ENCODE measurements at regions not wholly inside any gene's neighbourhood (a gene's known extent, or its start where the extent isn't known, plus 50 kb on each side); places are given as distances from the start of the nearest gene placed in this dataset.

DNA sequence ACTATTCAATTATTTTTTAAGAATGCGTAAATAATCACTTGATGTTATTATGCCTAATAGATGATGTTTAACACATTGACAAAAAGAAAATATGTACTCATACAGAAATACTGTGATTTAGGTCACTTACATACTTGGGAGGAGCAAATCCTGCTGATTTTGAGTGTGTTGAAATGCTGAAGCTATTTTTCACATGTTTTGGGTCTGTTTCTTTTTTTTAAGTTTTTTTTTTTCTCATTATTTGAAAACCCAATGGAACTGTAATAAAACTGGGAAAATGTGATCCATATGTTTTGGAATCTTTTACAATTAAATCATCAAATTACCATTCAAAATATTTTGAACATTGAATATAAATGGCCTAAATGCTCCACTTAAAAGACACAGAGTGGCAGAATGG, 366.2 kb upstream of the ADAMTS5 start:
- WGBS, 3 donors, result 96 to 98% (median 97%) methylated on average over 1 of the region's 1 CpG
- Histone ChIP-seq H3K4me1 (ENCODE audit: insufficient read depth) (peaks cover 2% of the 10 kb centered on the region), H3K27me3 (no peaks in the 10 kb centered on the region), H3K27ac (no peak overlapping the region), H3K36me3 (no peaks in the 10 kb centered on the region), H3K4me3 (no peak overlapping the region), H3K9me3 (no peaks in the 10 kb centered on the region)
- DNase-seq, result no peak
- TF ChIP-seq, protein P1, sequence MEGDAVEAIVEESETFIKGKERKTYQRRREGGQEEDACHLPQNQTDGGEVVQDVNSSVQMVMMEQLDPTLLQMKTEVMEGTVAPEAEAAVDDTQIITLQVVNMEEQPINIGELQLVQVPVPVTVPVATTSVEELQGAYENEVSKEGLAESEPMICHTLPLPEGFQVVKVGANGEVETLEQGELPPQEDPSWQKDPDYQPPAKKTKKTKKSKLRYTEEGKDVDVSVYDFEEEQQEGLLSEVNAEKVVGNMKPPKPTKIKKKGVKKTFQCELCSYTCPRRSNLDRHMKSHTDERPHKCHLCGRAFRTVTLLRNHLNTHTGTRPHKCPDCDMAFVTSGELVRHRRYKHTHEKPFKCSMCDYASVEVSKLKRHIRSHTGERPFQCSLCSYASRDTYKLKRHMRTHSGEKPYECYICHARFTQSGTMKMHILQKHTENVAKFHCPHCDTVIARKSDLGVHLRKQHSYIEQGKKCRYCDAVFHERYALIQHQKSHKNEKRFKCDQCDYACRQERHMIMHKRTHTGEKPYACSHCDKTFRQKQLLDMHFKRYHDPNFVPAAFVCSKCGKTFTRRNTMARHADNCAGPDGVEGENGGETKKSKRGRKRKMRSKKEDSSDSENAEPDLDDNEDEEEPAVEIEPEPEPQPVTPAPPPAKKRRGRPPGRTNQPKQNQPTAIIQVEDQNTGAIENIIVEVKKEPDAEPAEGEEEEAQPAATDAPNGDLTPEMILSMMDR (IDR thresholded peaks at IDR 0.05), result no peak
- TF ChIP-seq EP300 (IDR thresholded peaks at IDR 0.05) (no peak), POLR2A (IDR thresholded peaks at IDR 0.05) (no peak)
- intact Hi-C loops (cut with DNase I), result no loop called here

DNA sequence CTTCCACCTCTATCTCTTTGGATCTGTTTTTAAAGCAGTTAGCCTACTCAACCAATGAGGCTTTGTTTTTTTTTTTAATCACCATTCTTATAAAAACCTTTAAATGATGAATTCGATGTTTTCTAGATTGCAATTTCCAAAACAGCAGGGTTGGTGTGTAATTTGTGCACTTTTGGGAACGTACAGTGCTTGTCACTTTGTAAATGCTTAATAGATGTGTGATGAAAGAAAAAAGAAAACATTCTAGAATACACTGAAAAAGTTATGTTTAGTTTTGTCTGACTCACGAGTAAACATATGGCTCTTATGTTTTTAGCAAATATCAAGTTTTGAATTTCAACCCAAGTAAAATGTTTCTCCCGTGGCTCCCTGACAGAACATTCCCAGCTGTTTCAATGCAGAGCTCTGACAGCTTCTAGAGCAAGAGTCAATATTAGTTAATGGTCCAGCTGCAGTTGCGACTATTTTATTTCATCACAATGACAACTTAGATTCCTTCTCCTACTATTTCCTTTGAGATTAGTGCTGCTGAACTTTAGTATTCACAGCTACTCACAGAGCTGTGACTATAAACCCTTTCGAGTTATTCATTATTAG, 362.5 kb upstream of the ADAMTS5 start:
- TF ChIP-seq POLR2A (IDR thresholded peaks at IDR 0.05), result no peak
- 11 to 12% (median 12%) methylated on average over 6 of the region's 6 CpGs for WGBS, 3 donors
- no peaks in the 10 kb centered on the region for H3K36me3 ChIP-seq
- intact Hi-C loops (cut with DNase I), result no loop called here
- no peaks in the 10 kb centered on the region for H3K27me3 ChIP-seq
- H3K4me1 ChIP-seq (ENCODE audit: insufficient read depth), result peaks cover 3% of the 10 kb centered on the region
- no peak overlapping the region for H3K27ac ChIP-seq
- H3K9me3 ChIP-seq, result no peaks in the 10 kb centered on the region
- H3K4me3 ChIP-seq, result no peak overlapping the region
- no peak for DNase-seq

DNA sequence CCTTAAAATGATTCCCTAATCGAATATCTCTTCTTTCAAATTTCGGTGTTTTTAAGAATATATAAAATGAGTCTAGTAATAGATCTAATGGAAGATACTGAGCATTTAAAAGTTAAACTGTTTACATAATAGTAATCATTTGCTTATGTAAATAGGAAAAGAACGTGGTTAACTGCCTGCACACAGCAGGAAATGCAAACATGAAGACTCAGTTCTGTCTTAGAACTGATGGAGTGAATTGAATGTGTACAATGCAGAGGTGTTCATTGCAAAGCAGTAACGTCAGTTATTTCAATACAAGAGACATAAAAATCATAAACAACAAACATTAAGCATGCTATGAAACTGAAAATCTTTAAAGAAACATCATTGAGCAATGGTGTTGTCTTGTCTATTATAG, 359.4 kb upstream of the ADAMTS5 start:
- no peaks in the 10 kb centered on the region for H3K36me3 ChIP-seq
- peaks cover 3% of the 10 kb centered on the region for H3K4me1 ChIP-seq (ENCODE audit: insufficient read depth)
- TF ChIP-seq POLR2A (IDR thresholded peaks at IDR 0.05), result no peak
- no peak for TF ChIP-seq EP300 (IDR thresholded peaks at IDR 0.05)
- TF ChIP-seq, protein P1 (IDR thresholded peaks at IDR 0.05), result no peak
- WGBS, 3 donors, result 43 to 55% (median 46%) methylated on average over 4 of the region's 4 CpGs
- intact Hi-C loops (cut with DNase I), result no loop called here
- no peaks in the 10 kb centered on the region for H3K9me3 ChIP-seq
- no peaks in the 10 kb centered on the region for H3K27me3 ChIP-seq
- no peak overlapping the region for H3K4me3 ChIP-seq
- DNase-seq, result no peak
- H3K27ac ChIP-seq, result no peak overlapping the region

DNA sequence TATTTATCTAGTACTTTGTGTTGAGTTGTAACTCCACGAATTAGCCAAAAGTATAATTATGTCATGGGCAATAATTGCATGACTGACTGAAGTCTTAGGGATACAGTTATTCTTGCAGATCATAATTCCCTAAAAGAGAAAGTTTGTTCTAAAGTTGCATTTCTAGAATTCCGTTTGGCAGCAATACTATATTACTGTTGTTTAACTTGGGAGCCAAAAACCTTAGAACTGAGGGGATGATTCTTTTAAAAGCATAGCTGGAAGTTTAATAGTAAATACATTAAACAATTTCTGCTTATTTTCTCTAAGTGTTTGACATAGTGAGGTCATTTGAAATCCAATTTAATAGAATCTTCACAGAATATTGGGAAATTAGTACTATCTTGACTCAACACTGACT, 356.4 kb upstream of the ADAMTS5 start:
- H3K36me3 ChIP-seq, result no peaks in the 10 kb centered on the region
- DNase-seq, result no peak
- no peaks in the 10 kb centered on the region for H3K9me3 ChIP-seq
- H3K27me3 ChIP-seq, result no peaks in the 10 kb centered on the region
- WGBS, 3 donors, result 79 to 83% (median 79%) methylated on average over 2 of the region's 2 CpGs
- intact Hi-C loops (cut with DNase I), result no loop called here
- TF ChIP-seq, protein P1 (IDR thresholded peaks at IDR 0.05), result no peak
- TF ChIP-seq EP300 (IDR thresholded peaks at IDR 0.05) (no peak), POLR2A (IDR thresholded peaks at IDR 0.05) (no peak)
- H3K4me3 ChIP-seq, result no peak overlapping the region
- no peak overlapping the region for H3K27ac ChIP-seq
- H3K4me1 ChIP-seq (ENCODE audit: insufficient read depth), result peaks cover 1% of the 10 kb centered on the region

DNA sequence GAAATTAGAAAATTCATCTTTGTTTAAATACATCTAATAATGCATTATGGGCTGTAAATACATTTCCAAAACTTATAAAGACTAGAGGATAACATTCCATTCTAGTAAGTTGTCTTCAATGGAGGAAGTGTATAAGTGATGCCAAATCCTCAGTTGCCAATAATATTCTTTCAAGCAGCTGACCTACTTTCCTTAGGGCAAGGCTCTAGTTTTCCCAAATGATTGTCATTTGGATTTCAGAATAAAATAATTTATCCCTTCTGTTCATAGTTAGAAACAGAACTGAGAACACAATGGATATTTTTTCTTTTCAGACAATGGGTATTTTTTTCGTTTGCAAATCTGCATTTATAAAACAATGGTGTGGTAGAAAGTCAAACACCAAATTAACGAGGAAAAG, 354.9 kb upstream of the ADAMTS5 start:
- H3K4me1 ChIP-seq (ENCODE audit: insufficient read depth), result no peaks in the 10 kb centered on the region
- H3K27me3 ChIP-seq, result no peaks in the 10 kb centered on the region
- no peak for DNase-seq
- TF ChIP-seq POLR2A (IDR thresholded peaks at IDR 0.05) (no peak), EP300 (IDR thresholded peaks at IDR 0.05) (no peak)
- TF ChIP-seq, protein P1 (IDR thresholded peaks at IDR 0.05), result no peak
- no peak overlapping the region for H3K4me3 ChIP-seq
- H3K27ac ChIP-seq, result no peak overlapping the region
- H3K9me3 ChIP-seq, result no peaks in the 10 kb centered on the region
- 92 to 96% (median 95%) methylated on average over 2 of the region's 2 CpGs for WGBS, 3 donors
- intact Hi-C loops (cut with DNase I), result no loop called here
- H3K36me3 ChIP-seq, result no peaks in the 10 kb centered on the region
